KMS-11 (cell line): ENCODE measurements at regions not wholly inside any gene's neighbourhood (a gene's known extent, or its start where the extent isn't known, plus 50 kb on each side); places are given as distances from the start of the nearest gene placed in this dataset.

Experiments used
- H2AFZ ChIP-seq: fragments of 200-600 bp; sonication (generic); 2 replicates; pipeline ENCODE4 v1.6.1; 2016; ENCODE audit warnings: antibody characterized with exemption, mixed run types, low read depth
- H3K27ac ChIP-seq: fragments of 200-600 bp; sonication (generic); 2 replicates; pipeline ENCODE4 v1.6.1; 2016; ENCODE audit warnings: mild to moderate bottlenecking, mixed run types
- H3K27me3 ChIP-seq: fragments of 200-600 bp; sonication (generic); 2 replicates; pipeline ENCODE4 v1.6.1; 2017; ENCODE audit warnings: mild to moderate bottlenecking, low read depth, mixed run types, moderate library complexity; ENCODE audit not compliant: insufficient read depth
- H3K36me3 ChIP-seq: fragments of 200-600 bp; sonication (generic); 2 replicates; pipeline ENCODE4 v1.6.1; 2017; ENCODE audit warnings: mild to moderate bottlenecking, mixed run types; ENCODE audit not compliant: insufficient read depth
- H3K4me1 ChIP-seq: fragments of 200-600 bp; sonication (generic); 2 replicates; pipeline ENCODE4 v1.6.1; 2016; ENCODE audit warnings: mild to moderate bottlenecking, low read depth, mixed run types; ENCODE audit not compliant: poor library complexity, severe bottlenecking
- H3K4me2 ChIP-seq: fragments of 200-600 bp; sonication (generic); 2 replicates; pipeline ENCODE4 v1.7.0; 2016; ENCODE audit warnings: mild to moderate bottlenecking, mixed run types
- H3K4me3 ChIP-seq: fragments of 200-600 bp; sonication (generic); IDR thresholded peaks from 2 replicates; pipeline ENCODE4 v1.6.1; 2017; ENCODE audit warnings: low read depth, low read length, mixed read lengths; ENCODE audit not compliant: insufficient read depth
- H3K79me2 ChIP-seq: fragments of 200-600 bp; sonication (generic); 2 replicates; pipeline ENCODE4 v1.6.1; 2016; ENCODE audit warnings: low read depth, mixed run types; ENCODE audit not compliant: insufficient read depth
- H3K9ac ChIP-seq: fragments of 200-600 bp; sonication (generic); 2 replicates; pipeline ENCODE4 v1.6.1; 2016; ENCODE audit warnings: mild to moderate bottlenecking, mixed run types
- H4K20me1 ChIP-seq: fragments of 200-600 bp; sonication (generic); 2 replicates; pipeline ENCODE4 v1.6.1; 2016; ENCODE audit warnings: mild to moderate bottlenecking, mixed run types; ENCODE audit not compliant: insufficient read depth
- CTCF ChIP-seq: fragments of 200-600 bp; sonication (generic); conservative IDR thresholded peaks from 2 replicates; pipeline ENCODE4 v1.6.1; 2017; ENCODE audit warnings: low read depth, mild to moderate bottlenecking, antibody characterized with exemption, low read length, moderate library complexity, mixed read lengths

DNA sequence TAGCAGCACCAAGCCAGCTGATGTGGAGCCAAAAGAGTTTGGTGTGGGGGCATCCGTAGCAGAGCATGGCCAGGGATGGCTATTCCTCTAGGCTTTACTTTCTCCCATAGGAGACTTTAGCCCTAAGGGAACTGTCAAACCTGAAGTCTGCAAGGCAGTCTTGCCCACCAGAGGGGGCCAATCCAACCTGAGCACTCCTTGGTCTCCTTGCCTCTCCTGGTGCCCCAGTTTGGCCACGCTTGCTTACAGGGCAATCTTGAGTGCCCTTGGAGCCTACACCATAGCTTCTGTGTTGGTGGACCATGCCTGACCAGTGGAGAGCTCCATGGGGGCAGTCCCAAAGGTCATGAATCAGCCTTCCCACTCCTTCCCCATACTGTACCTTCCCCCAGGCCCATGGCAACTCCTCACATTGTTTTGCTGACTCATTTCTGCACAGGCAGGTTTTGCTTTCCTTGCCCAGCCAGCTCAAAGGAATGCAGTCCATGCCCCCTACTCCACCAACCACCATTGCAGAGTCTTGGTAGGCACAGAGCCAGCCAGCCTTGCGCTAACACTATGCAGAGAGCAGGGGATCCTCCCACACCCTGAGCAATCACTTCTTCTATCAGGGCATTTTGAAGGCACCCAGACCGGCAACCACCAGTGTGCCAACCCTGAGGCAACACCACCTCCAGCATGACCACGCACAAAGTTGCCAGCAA is 1421.2 kb upstream of the RAG2 start:
- Histone ChIP-seq H3K4me3 (no peak overlapping the region), H3K27ac (no peak overlapping the region), H3K4me1 (no peaks in the 10 kb centered on the region), H3K36me3 (no peaks in the 10 kb centered on the region), H3K27me3 (no peaks in the 10 kb centered on the region), H4K20me1 (no peaks in the 10 kb centered on the region), H3K4me2 (no peak overlapping the region), H2AFZ (no peak overlapping the region; the same call in 1 of the 2 replicates), H3K9ac (no peak overlapping the region), H3K79me2 (no peaks in the 10 kb centered on the region)
- TF ChIP-seq CTCF = no peak

DNA sequence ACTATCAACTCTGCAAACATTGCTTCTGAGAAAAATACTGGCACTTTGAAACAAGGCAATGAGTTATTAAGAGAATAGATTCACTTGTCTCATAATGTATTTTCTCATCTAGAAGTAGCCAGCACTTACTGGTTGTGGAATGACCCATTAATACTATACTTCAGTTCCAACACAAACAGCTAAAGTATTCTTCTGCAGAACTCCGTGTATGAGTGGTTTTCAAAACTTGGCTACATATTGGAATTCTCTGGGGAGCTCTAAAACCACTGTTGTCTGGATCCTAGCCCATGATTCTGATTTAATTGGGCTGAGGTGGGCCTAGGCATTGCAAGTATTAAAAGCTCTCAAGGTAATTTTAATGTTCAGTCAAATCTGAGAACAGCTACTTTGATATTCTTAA is 1416.4 kb upstream of the RAG2 start:
- H3K4me1 ChIP-seq = no peaks in the 10 kb centered on the region
- TF ChIP-seq CTCF = no peak
- no peak overlapping the region for H2AFZ ChIP-seq
- H4K20me1 ChIP-seq = no peaks in the 10 kb centered on the region
- no peak overlapping the region for H3K4me2 ChIP-seq
- H3K36me3 ChIP-seq = no peaks in the 10 kb centered on the region
- H3K79me2 ChIP-seq = no peaks in the 10 kb centered on the region
- no peak overlapping the region for H3K27ac ChIP-seq
- no peak overlapping the region for H3K9ac ChIP-seq
- H3K27me3 ChIP-seq = no peaks in the 10 kb centered on the region
- no peak overlapping the region for H3K4me3 ChIP-seq

- H3K9ac ChIP-seq = no peak overlapping the region
- H3K36me3 ChIP-seq = no peaks in the 10 kb centered on the region
- H3K79me2 ChIP-seq = no peaks in the 10 kb centered on the region
- no peak overlapping the region for H3K27ac ChIP-seq
- no peak overlapping the region for H2AFZ ChIP-seq
- H4K20me1 ChIP-seq = no peaks in the 10 kb centered on the region
- no peak for TF ChIP-seq CTCF
- no peak overlapping the region for H3K4me2 ChIP-seq
- H3K27me3 ChIP-seq = no peaks in the 10 kb centered on the region
- H3K4me1 ChIP-seq = no peaks in the 10 kb centered on the region
- no peak overlapping the region for H3K4me3 ChIP-seq
Measured at GRCh38 chr11:38013157-38013556, 1415.1 kb upstream of the RAG2 start.

DNA sequence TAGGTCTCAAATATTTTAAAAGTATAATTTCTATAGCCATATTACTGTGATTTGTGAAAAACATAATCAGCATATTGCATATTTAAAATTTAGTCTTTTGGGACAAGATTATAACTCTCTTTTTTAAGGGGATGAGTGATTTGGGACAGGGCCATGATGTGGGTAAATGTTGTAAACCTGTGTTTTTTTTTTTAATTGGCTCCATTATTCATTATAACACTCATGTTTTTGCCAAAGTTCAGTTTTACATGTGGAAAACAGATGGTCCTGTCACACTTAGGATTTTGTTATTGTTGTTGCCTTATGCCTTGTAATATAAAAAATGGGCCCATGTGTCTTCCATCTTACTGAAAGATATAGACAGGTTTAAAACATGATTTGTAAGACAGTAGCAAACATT is 1413.5 kb upstream of the RAG2 start:
- no peaks in the 10 kb centered on the region for H3K79me2 ChIP-seq
- H3K27ac ChIP-seq = no peak overlapping the region
- no peaks in the 10 kb centered on the region for H3K4me1 ChIP-seq
- H4K20me1 ChIP-seq = no peaks in the 10 kb centered on the region
- no peaks in the 10 kb centered on the region for H3K27me3 ChIP-seq
- no peak for TF ChIP-seq CTCF
- H3K4me3 ChIP-seq = no peak overlapping the region
- no peak overlapping the region for H3K4me2 ChIP-seq
- H3K36me3 ChIP-seq = no peaks in the 10 kb centered on the region
- no peak overlapping the region for H2AFZ ChIP-seq
- H3K9ac ChIP-seq = no peak overlapping the region
